ENCODE measurements at regions not wholly inside any gene's neighbourhood (a gene's known extent, or its start where the extent isn't known, plus 50 kb on each side); places are given as distances from the start of the nearest gene placed in this dataset.
A peak's percentile ranks its signal among the peaks of the same experiment; 100 is the strongest.
"Not testable (repeated sequence)": the region's sequence is repeated elsewhere in the genome, so short reads cannot be mapped to it uniquely, and the experiment has no call there.

- Mint-ChIP-seq H3K27me3 (no peaks in the 10 kb centered on the region), H3K4me3 (no peak overlapping the region), H3K36me3 (peaks cover 6% of the 10 kb centered on the region), H3K9me3 (ENCODE audit: low read depth) (no peaks in the 10 kb centered on the region), H3K27ac (no peak overlapping the region), H3K4me1 (peaks cover 12% of the 10 kb centered on the region)
- no peak for DNase-seq
- peak; percentile 55 for ATAC-seq
- CTCF ChIA-PET, result no interaction called here
Observed at GRCh38 chrX:124249345-124249744, 83.1 kb upstream of the TEX13D start.

- ATAC-seq, result no peak
- H3K27me3 Mint-ChIP-seq, result no peaks in the 10 kb centered on the region
- H3K9me3 Mint-ChIP-seq (ENCODE audit: low read depth), result no peaks in the 10 kb centered on the region
- no peak overlapping the region for H3K27ac Mint-ChIP-seq
- DNase-seq, result no peak
- CTCF ChIA-PET, result interaction anchor here (1.1 kb wide), 1 partner anchor 12 kb away, joined by 3 read pairs; no protein-coding TSS in a partner anchor
- no peak overlapping the region for H3K4me3 Mint-ChIP-seq
- H3K36me3 Mint-ChIP-seq, result peaks cover 6% of the 10 kb centered on the region
- peaks cover 14% of the 10 kb centered on the region for H3K4me1 Mint-ChIP-seq
Observed at GRCh38 chrX:124250835-124251437, 81.5 kb upstream of the TEX13D start.

DNA sequence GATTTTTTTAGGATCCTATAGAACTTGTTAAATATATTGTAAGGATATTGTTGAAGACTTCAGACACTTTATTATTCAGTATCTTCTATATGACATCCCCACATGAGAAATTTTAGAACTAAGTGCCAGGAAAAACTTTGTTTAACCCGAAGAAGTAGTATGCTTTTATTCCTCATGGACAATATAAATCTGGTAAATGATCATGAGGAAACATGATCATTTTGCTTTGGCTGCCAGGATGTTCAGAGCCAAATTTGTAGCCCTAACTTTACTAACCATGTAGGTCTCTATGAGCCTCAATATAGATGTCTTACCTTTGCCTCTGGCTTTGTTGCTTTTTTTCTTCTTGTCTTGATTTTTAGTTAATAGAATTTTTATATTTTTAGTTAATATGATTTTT, 77.8 kb upstream of the TEX13D start:
- DNase-seq, result no peak
- H3K36me3 Mint-ChIP-seq, result peaks cover 1% of the 10 kb centered on the region
- H3K9me3 Mint-ChIP-seq (ENCODE audit: low read depth), result no peaks in the 10 kb centered on the region
- no peak overlapping the region for H3K4me3 Mint-ChIP-seq
- no peak overlapping the region for H3K27ac Mint-ChIP-seq
- no peaks in the 10 kb centered on the region for H3K27me3 Mint-ChIP-seq
- CTCF ChIA-PET, result no interaction called here
- ATAC-seq, result no peak
- H3K4me1 Mint-ChIP-seq, result peaks cover 8% of the 10 kb centered on the region

- no peaks in the 10 kb centered on the region for H3K27me3 Mint-ChIP-seq
- H3K4me1 Mint-ChIP-seq, result peaks cover 6% of the 10 kb centered on the region
- CTCF ChIA-PET, result no interaction called here
- H3K27ac Mint-ChIP-seq, result no peak overlapping the region
- peaks cover 1% of the 10 kb centered on the region for H3K36me3 Mint-ChIP-seq
- no peaks in the 10 kb centered on the region for H3K9me3 Mint-ChIP-seq (ENCODE audit: low read depth)
- no peak for DNase-seq
- no peak overlapping the region for H3K4me3 Mint-ChIP-seq
- no peak for ATAC-seq
Observed at GRCh38 chrX:124256216-124256615, 76.2 kb upstream of the TEX13D start.

DNA sequence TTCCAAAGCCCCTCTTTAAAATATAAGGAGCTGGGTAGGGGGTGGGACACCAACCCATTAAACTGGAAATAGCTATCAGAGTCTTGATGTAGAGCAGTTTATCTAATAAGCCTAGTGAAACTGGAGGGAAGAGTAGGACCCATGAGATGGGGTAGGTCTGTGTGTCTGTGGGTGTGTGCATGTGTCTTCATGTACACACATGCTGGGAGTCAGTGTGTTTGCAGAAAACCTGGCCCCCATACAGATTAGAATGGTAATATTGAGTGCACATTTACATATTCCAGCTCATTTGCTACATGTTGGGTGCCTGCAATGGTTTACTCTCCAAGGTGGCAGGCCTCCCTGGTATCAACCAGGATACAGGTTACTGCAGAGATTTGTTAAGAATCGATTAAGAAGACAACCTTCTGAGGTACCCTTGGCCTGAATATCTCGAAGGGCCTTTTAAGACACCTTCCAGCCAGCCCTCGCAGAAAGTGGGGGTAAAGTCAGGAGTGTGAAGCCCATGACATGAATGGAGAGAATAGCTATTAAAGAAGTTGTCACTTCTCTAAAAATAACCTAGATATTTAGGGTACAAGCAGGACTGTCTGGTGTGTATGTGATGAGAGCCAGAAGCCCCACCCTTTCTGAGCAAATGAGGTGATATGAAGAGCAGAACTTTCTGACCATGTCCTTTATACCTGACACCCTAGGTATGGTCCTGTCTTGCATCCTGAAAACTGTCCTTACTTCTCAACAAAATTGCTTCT, 75.7 kb upstream of the TEX13D start:
- Mint-ChIP-seq H3K4me3 (no peak overlapping the region), H3K27me3 (no peaks in the 10 kb centered on the region), H3K36me3 (peaks cover 1% of the 10 kb centered on the region), H3K9me3 (ENCODE audit: low read depth) (no peaks in the 10 kb centered on the region), H3K27ac (no peak overlapping the region), H3K4me1 (peaks cover 6% of the 10 kb centered on the region)
- DNase-seq (no peak), ATAC-seq (no peak)
- CTCF ChIA-PET, result no interaction called here

GRCh38 chrX:124257924-124258702, 74.3 kb upstream of the TEX13D start:
- Mint-ChIP-seq H3K36me3 (peaks cover 1% of the 10 kb centered on the region), H3K27ac (no peak overlapping the region), H3K9me3 (ENCODE audit: low read depth) (no peaks in the 10 kb centered on the region), H3K4me1 (peaks cover 6% of the 10 kb centered on the region), H3K4me3 (no peak overlapping the region), H3K27me3 (no peaks in the 10 kb centered on the region)
- DNase-seq, result no peak
- no peak for ATAC-seq
- CTCF ChIA-PET, result no interaction called here

GRCh38 chrX:124260845-124261244, 71.6 kb upstream of the TEX13D start:
- Mint-ChIP-seq H3K27me3 (no peaks in the 10 kb centered on the region), H3K36me3 (peaks cover 1% of the 10 kb centered on the region), H3K27ac (no peak overlapping the region), H3K4me3 (no peak overlapping the region), H3K9me3 (ENCODE audit: low read depth) (no peaks in the 10 kb centered on the region), H3K4me1 (peaks cover 12% of the 10 kb centered on the region)
- ATAC-seq, result peak; percentile 27
- no peak for DNase-seq
- CTCF ChIA-PET, result no interaction called here

GRCh38 chrX:124263743-124264142, 68.7 kb upstream of the TEX13D start:
- no peak overlapping the region for H3K4me3 Mint-ChIP-seq
- CTCF ChIA-PET, result no interaction called here
- H3K36me3 Mint-ChIP-seq, result peaks cover 2% of the 10 kb centered on the region
- DNase-seq (no peak), ATAC-seq (no peak)
- no peak overlapping the region for H3K27ac Mint-ChIP-seq
- no peaks in the 10 kb centered on the region for H3K27me3 Mint-ChIP-seq
- peaks cover 18% of the 10 kb centered on the region for H3K4me1 Mint-ChIP-seq
- no peaks in the 10 kb centered on the region for H3K9me3 Mint-ChIP-seq (ENCODE audit: low read depth)

DNA sequence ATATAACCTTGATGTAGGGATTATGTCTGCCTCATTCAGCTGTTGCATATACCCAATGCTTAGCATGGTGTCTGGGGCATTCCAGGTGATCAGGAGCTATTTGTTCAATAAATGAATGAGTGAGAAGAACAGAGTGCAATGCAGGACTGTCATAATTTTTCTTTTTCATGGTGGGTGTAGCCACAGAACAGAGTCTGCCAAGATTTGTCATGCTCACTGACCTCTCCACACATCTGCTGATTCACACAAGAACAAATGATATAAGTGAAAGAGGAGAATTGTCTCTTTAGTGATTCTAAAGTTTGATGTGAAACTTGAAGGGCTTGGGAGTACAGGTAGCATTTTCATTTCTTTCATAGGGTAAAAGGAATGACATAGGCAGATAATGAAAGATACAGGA, 64.4 kb upstream of the TEX13D start:
- H3K4me3 Mint-ChIP-seq, result no peak overlapping the region
- CTCF ChIA-PET, result no interaction called here
- DNase-seq (no peak), ATAC-seq (no peak)
- H3K27me3 Mint-ChIP-seq, result no peaks in the 10 kb centered on the region
- H3K4me1 Mint-ChIP-seq, result peaks cover 18% of the 10 kb centered on the region
- no peaks in the 10 kb centered on the region for H3K9me3 Mint-ChIP-seq (ENCODE audit: low read depth)
- H3K27ac Mint-ChIP-seq, result no peak overlapping the region
- peaks cover 2% of the 10 kb centered on the region for H3K36me3 Mint-ChIP-seq

GRCh38 chrX:124269881-124270280, 62.6 kb upstream of the TEX13D start:
- H3K4me3 Mint-ChIP-seq, result no peak overlapping the region
- DNase-seq (no peak), ATAC-seq (no peak)
- no peak overlapping the region for H3K27ac Mint-ChIP-seq
- peaks cover 13% of the 10 kb centered on the region for H3K4me1 Mint-ChIP-seq
- no peaks in the 10 kb centered on the region for H3K9me3 Mint-ChIP-seq (ENCODE audit: low read depth)
- CTCF ChIA-PET, result no interaction called here
- peaks cover 2% of the 10 kb centered on the region for H3K36me3 Mint-ChIP-seq
- H3K27me3 Mint-ChIP-seq, result no peaks in the 10 kb centered on the region

DNA sequence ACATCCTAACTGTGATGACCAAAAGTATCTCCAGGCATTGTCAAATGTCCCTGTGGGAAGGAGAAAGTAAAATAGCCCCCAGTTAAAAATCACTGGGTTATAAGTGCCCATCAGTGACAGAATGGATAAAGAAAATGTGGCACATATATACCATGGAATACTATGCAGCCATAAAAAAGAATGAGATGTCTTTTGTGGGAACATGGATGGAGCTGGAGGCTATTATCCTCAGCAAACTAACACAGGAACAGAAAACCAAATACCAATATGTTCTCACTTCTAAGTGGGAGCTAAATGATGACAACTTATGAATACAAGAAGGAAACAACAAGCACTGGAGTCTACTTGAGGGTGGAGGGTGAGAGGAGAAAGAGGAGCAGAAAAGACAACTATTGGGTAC, 60.9 kb upstream of the TEX13D start:
- H3K9me3 Mint-ChIP-seq (ENCODE audit: low read depth); H3K27ac Mint-ChIP-seq; H3K27me3 Mint-ChIP-seq; H3K4me3 Mint-ChIP-seq; DNase-seq; H3K4me1 Mint-ChIP-seq; CTCF ChIA-PET; H3K36me3 Mint-ChIP-seq; ATAC-seq: not testable (repeated sequence)

- Mint-ChIP-seq H3K27me3 (no peaks in the 10 kb centered on the region), H3K36me3 (peaks cover 2% of the 10 kb centered on the region), H3K27ac (no peak overlapping the region), H3K4me1 (peaks cover 6% of the 10 kb centered on the region), H3K4me3 (no peak overlapping the region), H3K9me3 (ENCODE audit: low read depth) (no peaks in the 10 kb centered on the region)
- DNase-seq (no peak), ATAC-seq (no peak)
- CTCF ChIA-PET, result no interaction called here
Observed at GRCh38 chrX:124272370-124272982, 60.0 kb upstream of the TEX13D start.

GRCh38 chrX:124274438-124275181, 57.9 kb upstream of the TEX13D start:
- Mint-ChIP-seq H3K9me3 (ENCODE audit: low read depth) (no peaks in the 10 kb centered on the region), H3K36me3 (no peaks in the 10 kb centered on the region), H3K27ac (peak overlapping the region; percentile 64), H3K4me3 (no peak overlapping the region), H3K4me1 (no peaks in the 10 kb centered on the region), H3K27me3 (no peaks in the 10 kb centered on the region)
- no peak for ATAC-seq
- DNase-seq, result no peak
- CTCF ChIA-PET, result no interaction called here

Data from activated CD8-positive, alpha-beta memory T cell treated with anti-CD3 and anti-CD28 coated beads, Interleukin-2, amount 10 ng/mL, durations not matched to agents 7 days and 5 days (primary cell).